ENCODE measurements at regions not wholly inside any gene's neighbourhood (a gene's known extent, or its start where the extent isn't known, plus 50 kb on each side); places are given as distances from the start of the nearest gene placed in this dataset.

DNA sequence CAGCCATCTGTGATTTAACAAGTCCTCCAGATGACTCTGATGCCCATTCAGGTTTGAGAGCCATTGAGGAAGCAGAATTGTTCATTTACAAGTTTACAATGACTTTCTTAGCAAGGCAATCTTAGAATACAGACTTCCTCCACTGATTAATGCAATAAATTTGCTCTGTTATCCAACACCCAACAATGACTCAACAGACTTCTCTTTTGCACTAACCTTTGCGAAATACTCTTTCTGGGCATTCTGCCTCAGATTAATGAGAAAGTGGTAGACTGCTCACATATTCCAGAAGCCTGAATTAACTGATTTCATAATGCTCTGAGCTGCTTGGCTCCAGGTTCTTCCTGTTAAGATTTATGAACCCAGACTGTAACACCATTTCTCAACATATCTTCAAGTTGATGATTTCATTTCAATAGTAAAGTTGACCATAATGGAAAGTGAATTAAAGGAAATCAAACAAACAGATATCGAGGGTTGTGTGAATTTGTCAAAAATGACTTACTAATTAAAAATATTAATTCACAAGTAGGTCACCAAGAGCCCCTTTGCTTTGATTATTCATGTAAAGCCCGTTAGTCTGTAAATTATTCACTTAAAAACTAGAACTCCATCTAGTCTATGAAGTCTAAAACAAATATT is 70.5 kb upstream of the BLID start (continued):
- no peak for TF ChIP-seq MCM2 (IDR thresholded peaks at IDR 0.05; ENCODE audit: low read depth)

DNA sequence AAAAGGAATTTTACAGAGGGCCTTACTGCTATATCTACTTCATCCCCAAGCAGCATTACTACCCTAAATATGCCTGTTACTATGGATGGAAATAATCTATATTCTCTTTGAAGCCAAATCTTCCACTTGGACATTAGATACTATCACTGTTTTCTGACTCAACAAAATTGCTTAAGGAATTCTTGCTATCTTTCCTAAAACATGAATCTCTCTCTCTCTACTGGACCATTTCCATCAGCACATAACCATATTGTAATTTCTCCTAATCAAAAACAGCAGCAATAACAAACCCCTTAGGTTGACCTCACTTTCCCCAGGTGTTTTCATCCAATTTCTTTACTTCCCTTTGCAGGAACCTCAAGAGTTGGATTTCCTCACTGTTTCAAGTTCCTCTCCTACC is 67.9 kb upstream of the BLID start:
- no peak for ATAC-seq
- intact Hi-C loops (cut with micrococcal nuclease), result no loop called here

More for the DNA sequence above, 67.9 kb upstream of the BLID start:
- no peaks in the 10 kb centered on the region for H3K9me1 ChIP-seq (ENCODE audit: control insufficient read depth, insufficient read depth, low read length)
- H3K9me3 ChIP-seq (replicated peaks; ENCODE audit: control insufficient read depth, insufficient read depth, low read depth, low read length), result no peaks in the 10 kb centered on the region
- ChIA-PET POLR2A (no interaction called here), CTCF (ENCODE audit: low intra/inter-chr PET ratio) (no interaction called here)
- BruUV-seq (replicated peaks), result no TSS peak
- no peak overlapping the region for H2AFZ ChIP-seq (ENCODE audit: low read depth, low read length)
- H3K27me3 ChIP-seq (ENCODE audit: control insufficient read depth in 2 of 2, insufficient read depth in 2 of 2, low read length in 2 of 2), result no peaks in the 10 kb centered on the region
- H3K4me1 ChIP-seq (replicated peaks in 1 of 2; ENCODE audit: control insufficient read depth in 2 of 2, insufficient read depth in 2 of 2, low read length in 2 of 2), result no peaks in the 10 kb centered on the region
- no peak overlapping the region for H3K9ac ChIP-seq (ENCODE audit: insufficient read depth in 1 of 2, low read depth in 2 of 2, low read length in 2 of 2)
- no peaks in the 10 kb centered on the region for H4K20me1 ChIP-seq (replicated peaks; ENCODE audit: control insufficient read depth, insufficient read depth, low read length)
- TF ChIP-seq, protein P1, sequence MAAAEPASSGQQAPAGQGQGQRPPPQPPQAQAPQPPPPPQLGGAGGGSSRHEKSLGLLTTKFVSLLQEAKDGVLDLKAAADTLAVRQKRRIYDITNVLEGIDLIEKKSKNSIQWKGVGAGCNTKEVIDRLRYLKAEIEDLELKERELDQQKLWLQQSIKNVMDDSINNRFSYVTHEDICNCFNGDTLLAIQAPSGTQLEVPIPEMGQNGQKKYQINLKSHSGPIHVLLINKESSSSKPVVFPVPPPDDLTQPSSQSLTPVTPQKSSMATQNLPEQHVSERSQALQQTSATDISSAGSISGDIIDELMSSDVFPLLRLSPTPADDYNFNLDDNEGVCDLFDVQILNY (CRISPR knock-in tag; IDR thresholded peaks at IDR 0.05), result no peak
- TF ChIP-seq KDM5B (IDR thresholded peaks at IDR 0.05; ENCODE audit: insufficient replicate concordance, low read depth, low read length), result no peak
- TF ChIP-seq RBM14 (IDR thresholded peaks at IDR 0.05; ENCODE audit: borderline replicate concordance, insufficient read depth, low read depth, low read length), result no peak
- TF ChIP-seq RB1 (IDR thresholded peaks at IDR 0.05; ENCODE audit: low read depth), result no peak
- no peak for TF ChIP-seq HCFC1 (IDR thresholded peaks at IDR 0.05; ENCODE audit: low read depth, low read length)
- no peak for TF ChIP-seq ETV6 (IDR thresholded peaks at IDR 0.05; ENCODE audit: borderline replicate concordance in 1 of 2, low read depth in 2 of 2, low read length in 1 of 2)
- no peak for TF ChIP-seq ETV6 (CRISPR knock-in tag; IDR thresholded peaks at IDR 0.05; ENCODE audit: borderline replicate concordance)
- TF ChIP-seq TGIF2 (CRISPR knock-in tag; IDR thresholded peaks at IDR 0.05), result no peak
- TF ChIP-seq, protein P2, sequence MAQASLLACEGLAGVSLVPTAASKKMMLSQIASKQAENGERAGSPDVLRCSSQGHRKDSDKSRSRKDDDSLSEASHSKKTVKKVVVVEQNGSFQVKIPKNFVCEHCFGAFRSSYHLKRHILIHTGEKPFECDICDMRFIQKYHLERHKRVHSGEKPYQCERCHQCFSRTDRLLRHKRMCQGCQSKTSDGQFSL (CRISPR knock-in tag; IDR thresholded peaks at IDR 0.05), result no peak
- TF ChIP-seq, protein P2 (tag; IDR thresholded peaks at IDR 0.05), result no peak
- TF ChIP-seq ZNF589 (CRISPR knock-in tag; IDR thresholded peaks at IDR 0.05; ENCODE audit: low read depth), result no peak
- no peak for TF ChIP-seq GATA2 (CRISPR knock-in tag; IDR thresholded peaks at IDR 0.05)
- no peak for TF ChIP-seq CCNT2 (IDR thresholded peaks at IDR 0.05; ENCODE audit: borderline replicate concordance, extremely low read depth, insufficient read length, low read depth, low read length)
- no peak for TF ChIP-seq XRCC5 (IDR thresholded peaks at IDR 0.05; ENCODE audit: low read depth, low read length)
- TF ChIP-seq, protein P3, sequence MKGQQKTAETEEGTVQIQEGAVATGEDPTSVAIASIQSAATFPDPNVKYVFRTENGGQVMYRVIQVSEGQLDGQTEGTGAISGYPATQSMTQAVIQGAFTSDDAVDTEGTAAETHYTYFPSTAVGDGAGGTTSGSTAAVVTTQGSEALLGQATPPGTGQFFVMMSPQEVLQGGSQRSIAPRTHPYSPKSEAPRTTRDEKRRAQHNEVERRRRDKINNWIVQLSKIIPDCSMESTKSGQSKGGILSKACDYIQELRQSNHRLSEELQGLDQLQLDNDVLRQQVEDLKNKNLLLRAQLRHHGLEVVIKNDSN (CRISPR knock-in tag; IDR thresholded peaks at IDR 0.05), result no peak
- TF ChIP-seq, protein P4, sequence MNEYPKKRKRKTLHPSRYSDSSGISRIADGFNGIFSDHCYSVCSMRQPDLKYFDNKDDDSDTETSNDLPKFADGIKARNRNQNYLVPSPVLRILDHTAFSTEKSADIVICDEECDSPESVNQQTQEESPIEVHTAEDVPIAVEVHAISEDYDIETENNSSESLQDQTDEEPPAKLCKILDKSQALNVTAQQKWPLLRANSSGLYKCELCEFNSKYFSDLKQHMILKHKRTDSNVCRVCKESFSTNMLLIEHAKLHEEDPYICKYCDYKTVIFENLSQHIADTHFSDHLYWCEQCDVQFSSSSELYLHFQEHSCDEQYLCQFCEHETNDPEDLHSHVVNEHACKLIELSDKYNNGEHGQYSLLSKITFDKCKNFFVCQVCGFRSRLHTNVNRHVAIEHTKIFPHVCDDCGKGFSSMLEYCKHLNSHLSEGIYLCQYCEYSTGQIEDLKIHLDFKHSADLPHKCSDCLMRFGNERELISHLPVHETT (CRISPR knock-in tag; conservative IDR thresholded peaks at IDR 0.05 in 1 of 2, IDR thresholded peaks at IDR 0.05 in 1 of 2), result no peak
- no peak for TF ChIP-seq MXI1 (IDR thresholded peaks at IDR 0.05; ENCODE audit: low read depth, low read length)
- no peak overlapping the region for H3K4me2 ChIP-seq (ENCODE audit: insufficient read depth, low read length)
- in situ Hi-C loops (cut with MboI), result no loop called here
- H3K36me3 ChIP-seq (ENCODE audit: control insufficient read depth, insufficient read depth, low read length), result no peaks in the 10 kb centered on the region
- FAIRE-seq (no peak), DNase-seq (ENCODE audit: extremely low read depth in 1 of 4, low spot score in 3 of 4) (no peak)
- H3K79me2 ChIP-seq (ENCODE audit: control insufficient read depth, insufficient read depth, low read length), result no peaks in the 10 kb centered on the region
- no peak overlapping the region for H3K4me3 ChIP-seq
- H3K27ac ChIP-seq (ENCODE audit: extremely low read depth, low read depth, low read length), result no peak overlapping the region

All from K562 (cell line).